GM23248 (cell line): ENCODE measurements at regions not wholly inside any gene's neighbourhood (a gene's known extent, or its start where the extent isn't known, plus 50 kb on each side); places are given as distances from the start of the nearest gene placed in this dataset.
"Not testable (repeated sequence)": the region's sequence is repeated elsewhere in the genome, so short reads cannot be mapped to it uniquely, and the experiment has no call there.

Experiments
- EZH2 ChIP-seq: fragments of 200-600 bp; sonication (generic); IDR thresholded peaks from 2 replicates; pipeline ENCODE4 v1.6.1; 2018; ENCODE audit warnings: antibody characterized with exemption, mild to moderate bottlenecking; ENCODE audit not compliant: insufficient read depth, poor library complexity, severe bottlenecking
- EZH2phosphoT487 ChIP-seq: fragments of 200-600 bp; sonication (generic); IDR thresholded peaks from 2 replicates; pipeline ENCODE4 v1.6.1; 2018; ENCODE audit warnings: antibody characterized with exemption, moderate library complexity, mild to moderate bottlenecking, low read depth; ENCODE audit not compliant: insufficient read depth

DNA sequence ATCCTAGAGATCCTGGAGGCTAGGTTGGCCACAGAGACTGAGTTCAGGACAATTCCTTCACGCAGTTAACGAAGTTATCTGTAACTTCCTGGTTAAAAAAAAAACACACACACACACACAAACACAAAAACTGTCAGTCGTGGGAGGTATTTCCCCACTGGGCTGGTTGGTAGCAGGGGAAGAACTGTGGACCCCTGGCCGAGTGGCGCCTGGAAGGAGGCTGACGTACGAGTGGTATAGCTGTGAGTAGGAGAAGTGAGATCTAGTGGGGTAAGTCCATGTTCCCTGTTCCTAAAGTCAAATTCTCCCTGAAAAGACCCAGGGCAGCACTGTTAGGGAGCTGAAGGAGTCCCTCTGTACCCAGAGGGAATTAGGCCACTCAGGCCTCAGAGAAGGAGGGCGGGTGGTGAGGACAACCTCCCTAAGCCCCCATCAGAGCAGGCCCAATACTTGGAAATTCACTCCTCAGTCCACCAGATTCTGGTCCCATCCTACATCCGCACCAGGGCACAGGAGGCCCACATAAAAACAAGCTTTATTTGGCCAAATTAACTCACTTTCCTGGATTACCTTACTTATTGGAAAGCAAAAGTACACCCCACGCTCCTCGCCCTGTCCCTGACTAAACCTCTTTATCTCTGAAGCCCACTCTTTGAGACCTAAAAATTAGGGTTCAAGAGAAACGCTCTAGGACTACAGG is 108.3 kb upstream of the FOXD4L5 start:
- TF ChIP-seq EZH2, EZH2phosphoT487: not testable (repeated sequence)
